HepG2 (cell line): ENCODE measurements at regions not wholly inside any gene's neighbourhood (a gene's known extent, or its start where the extent isn't known, plus 50 kb on each side); places are given as distances from the start of the nearest gene placed in this dataset.

Experiments used
- ATAC-seq: fragments of 200-7000 bp; cut with Tn5 transposase; 3 replicates; pipeline ENCODE4 v1.9.1; 2020; ENCODE audit warnings: mild to moderate bottlenecking, moderate library complexity
- BruUV-seq: library from RNA; stranded (reverse); fragments of 400-500 nt; replicated peaks from 2 replicates; lab custom pipeline; 2021; lab: Mats Ljungman, UMichigan
- CTCF ChIA-PET: fragments of 300-600 bp; formaldehyde crosslinking; extraction: SDS; loops from one replicate; lab custom pipeline; 2021; ENCODE audit warnings: low total read pairs, inconsistent platforms, low intra/inter-chr PET ratio; lab: Yijun Ruan, JAX
- POLR2A ChIA-PET: fragments of 350-600 bp; sonication (Branson Sonifier 250); formaldehyde crosslinking; loops from one replicate; lab custom pipeline; 2020; ENCODE audit warnings: antibody characterized with exemption, inconsistent platforms; lab: Yijun Ruan, JAX
- DNase-seq: peaks from one replicate; pipeline ENCODE4 v3.0.0-alpha.2; 2015; ENCODE audit warnings: low spot score
- FAIRE-seq: peaks from 3 replicates; lab custom pipeline; 2011; peaks lifted over from hg19 to GRCh38; lab: Jason Lieb, UNC
- H2AFZ ChIP-seq: one replicate; pipeline ENCODE4 v1.6.1; 2011; ENCODE audit warnings: low read length, inconsistent platforms
- H3K27ac ChIP-seq: fragments of 300-600 bp; 3 replicates; pipeline ENCODE4 v1.8.0; 2011; ENCODE audit warnings: mixed run types, mild to moderate bottlenecking, mixed read lengths, low read length, inconsistent platforms; ENCODE audit not compliant: insufficient read depth; ENCODE audit errors: extremely low read length
- H3K27me3 ChIP-seq, 2 experiments: fragments of 200-600 bp in 1 of 2; 2 replicates in 1 of 2; 3 replicates in 1 of 2; pipeline versions ENCODE4 v1.6.0 to v1.8.0; 2011; ENCODE audit warnings: low read length in 2 of 2, mild to moderate bottlenecking in 2 of 2, moderate library complexity in 2 of 2, inconsistent platforms in 1 of 2; ENCODE audit not compliant: insufficient read depth in 2 of 2, control insufficient read depth in 1 of 2
- H3K36me3 ChIP-seq, 2 experiments: fragments of 200-600 bp in 1 of 2; replicated peaks in 1 of 2; 2 replicates in 1 of 2; 3 replicates in 1 of 2; pipeline versions ENCODE4 v1.5.1 to v1.8.0; 2011; ENCODE audit warnings: low read length in 2 of 2, inconsistent platforms in 1 of 2; ENCODE audit not compliant: insufficient read depth in 2 of 2, control insufficient read depth in 1 of 2
- H3K4me1 ChIP-seq: 2 replicates; pipeline ENCODE4 v1.5.1; 2012; ENCODE audit warnings: low read length, inconsistent platforms; ENCODE audit not compliant: insufficient read depth
- H3K4me2 ChIP-seq: 2 replicates; pipeline ENCODE4 v1.6.0; 2011; ENCODE audit warnings: low read depth, low read length, inconsistent platforms
- H3K4me3 ChIP-seq, 3 experiments: fragments of 200-600 bp in 1 of 3; sonication (generic), shearing (Covaris generic) in 1 of 3; replicated peaks in 1 of 3; 2 replicates each; pipeline ENCODE4 v1.5.1; 2011 to 2016; ENCODE audit warnings: low read length in 3 of 3, inconsistent platforms in 2 of 3, low read depth in 2 of 3, mild to moderate bottlenecking in 2 of 3, control low read depth in 1 of 3, mixed read lengths in 1 of 3; ENCODE audit not compliant: insufficient read depth in 1 of 3
- H3K79me2 ChIP-seq: one replicate; pipeline ENCODE4 v1.6.1; 2011; ENCODE audit warnings: low read length, inconsistent platforms; ENCODE audit not compliant: insufficient read depth
- H3K9ac ChIP-seq: 2 replicates; pipeline ENCODE4 v1.6.0; 2011; ENCODE audit warnings: mild to moderate bottlenecking, low read depth, low read length, inconsistent platforms; ENCODE audit not compliant: insufficient read depth
- H3K9me3 ChIP-seq: 2 replicates; pipeline ENCODE4 v1.5.1; 2012; ENCODE audit warnings: mild to moderate bottlenecking, low read length
- H4K20me1 ChIP-seq: 2 replicates; pipeline ENCODE4 v1.6.0; 2011; ENCODE audit warnings: inconsistent platforms, mild to moderate bottlenecking, low read length, moderate library complexity; ENCODE audit not compliant: insufficient read depth
- MAFF ChIP-seq: IDR thresholded peaks from 2 replicates; pipeline ENCODE4 v1.6.1; 2011; ENCODE audit warnings: low read depth, low read length, improper control_type of control experiment
- MAFK ChIP-seq, 2 experiments: IDR thresholded peaks in 1 of 2; conservative IDR thresholded peaks in 1 of 2; 2 replicates each; pipeline ENCODE4 v1.6.1; 2011; ENCODE audit warnings: improper control_type of control experiment in 2 of 2, low read length in 2 of 2
- MLLT10 ChIP-seq: sonication (generic); formaldehyde crosslinking; IDR thresholded peaks from 2 replicates; pipeline ENCODE4 v1.4.0; 2020; ENCODE audit warnings: missing genetic modification reagents
- RFX5 ChIP-seq: IDR thresholded peaks from 2 replicates; pipeline ENCODE4 v1.6.1; 2011; ENCODE audit warnings: low read depth, low read length, improper control_type of control experiment
- SAP130 ChIP-seq: IDR thresholded peaks from 2 replicates; pipeline ENCODE4 v1.6.1; 2016; ENCODE audit warnings: low read depth
- ZNF354B ChIP-seq: sonication (generic); formaldehyde crosslinking; IDR thresholded peaks from 2 replicates; pipeline ENCODE4 v1.8.0; 2022; ENCODE audit warnings: mild to moderate bottlenecking, missing genetic modification reagents
- WGBS: methylation state at CpG from one replicate; pipeline ENCODE4 v1.1.6; 2017; ENCODE audit warnings: low lambda C conversion rate; 5-methylcytosine and 5-hydroxymethylcytosine counted together
- in situ Hi-C: cut with HindIII; loops from 2 replicates; pipeline ENCODE4 v1.10.0; 2017; ENCODE audit warnings: low pct_unique_long_range_greater_than_20kb; ENCODE audit not compliant: extremely low pct_ligation_motif_present
- intact Hi-C: fragments of 100-400 bp; cut with micrococcal nuclease; formaldehyde crosslinking; loops from one replicate; pipeline ENCODE4 v1.10.0; 2022; ENCODE audit not compliant: unreplicated experiment
- TF ChIP-seq, protein P1 (sequence below): sonication (generic); formaldehyde crosslinking; IDR thresholded peaks from one replicate; pipeline ENCODE4 v1.5.1; 2020; ENCODE audit warnings: mild to moderate bottlenecking, missing genetic modification reagents; ENCODE audit errors: not compliant biosample characterization

DNA sequence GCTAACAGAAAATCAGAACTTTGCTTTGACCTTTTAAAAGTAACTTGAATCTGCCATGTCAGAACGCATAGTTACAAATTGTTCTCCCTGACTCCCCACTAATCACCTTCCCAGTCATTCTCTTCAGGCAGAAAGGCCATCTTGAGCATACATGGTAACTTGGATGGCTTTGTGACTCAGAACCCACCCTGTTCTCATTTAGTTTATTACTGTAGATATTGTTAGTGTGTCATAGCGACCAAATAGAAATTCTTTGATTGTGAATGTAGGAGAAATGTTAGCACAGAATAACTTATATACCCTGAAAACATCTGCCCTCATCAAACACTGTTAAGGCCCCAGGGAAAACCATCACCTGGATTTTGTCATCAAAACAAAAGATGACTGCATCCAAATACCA, 382.0 kb downstream of the MAGEB5 start:
- Histone ChIP-seq H3K27me3 (no peaks in the 10 kb centered on the region), H4K20me1 (no peaks in the 10 kb centered on the region), H3K36me3 (no peaks in the 10 kb centered on the region), H3K4me3 (no peak overlapping the region), H3K4me1 (no peaks in the 10 kb centered on the region), H3K4me2 (no peak overlapping the region), H2AFZ (no peak overlapping the region), H3K27ac (no peak overlapping the region), H3K9ac (no peak overlapping the region), H3K79me2 (no peaks in the 10 kb centered on the region), H3K9me3 (no peaks in the 10 kb centered on the region)
- POLR2A ChIA-PET = no interaction called here
- CTCF ChIA-PET = no interaction called here
- no peak for FAIRE-seq
- ATAC-seq = no peak
- in situ Hi-C loops (no loop called here), intact Hi-C loops (no loop called here)
- no TSS peak for BruUV-seq
- WGBS = 0% methylated on average over 2 of the region's 2 CpGs
- TF ChIP-seq MLLT10 (CRISPR knock-in tag) = no peak
- TF ChIP-seq ZNF354B (CRISPR knock-in tag) = no peak
- DNase-seq = no peak

DNA sequence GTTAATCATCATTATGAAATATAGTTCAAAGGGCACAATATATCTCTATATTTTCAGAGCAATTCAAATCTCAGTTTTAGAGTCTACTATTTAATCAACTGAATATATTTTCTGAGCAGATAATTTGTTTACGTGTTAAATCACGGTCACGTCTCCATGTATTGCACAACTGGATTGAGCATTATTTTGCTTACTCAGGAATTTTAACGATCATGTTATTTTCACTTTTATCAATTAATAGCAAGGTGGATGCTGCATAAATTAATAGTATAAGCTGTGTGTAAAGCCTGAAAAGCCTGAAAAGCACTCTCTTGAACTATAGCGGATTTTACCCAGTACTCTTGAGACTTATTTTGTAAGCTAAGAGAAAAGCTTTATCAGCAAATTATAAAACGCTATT, 374.9 kb downstream of the MAGEB5 start:
- TF ChIP-seq, protein P1, sequence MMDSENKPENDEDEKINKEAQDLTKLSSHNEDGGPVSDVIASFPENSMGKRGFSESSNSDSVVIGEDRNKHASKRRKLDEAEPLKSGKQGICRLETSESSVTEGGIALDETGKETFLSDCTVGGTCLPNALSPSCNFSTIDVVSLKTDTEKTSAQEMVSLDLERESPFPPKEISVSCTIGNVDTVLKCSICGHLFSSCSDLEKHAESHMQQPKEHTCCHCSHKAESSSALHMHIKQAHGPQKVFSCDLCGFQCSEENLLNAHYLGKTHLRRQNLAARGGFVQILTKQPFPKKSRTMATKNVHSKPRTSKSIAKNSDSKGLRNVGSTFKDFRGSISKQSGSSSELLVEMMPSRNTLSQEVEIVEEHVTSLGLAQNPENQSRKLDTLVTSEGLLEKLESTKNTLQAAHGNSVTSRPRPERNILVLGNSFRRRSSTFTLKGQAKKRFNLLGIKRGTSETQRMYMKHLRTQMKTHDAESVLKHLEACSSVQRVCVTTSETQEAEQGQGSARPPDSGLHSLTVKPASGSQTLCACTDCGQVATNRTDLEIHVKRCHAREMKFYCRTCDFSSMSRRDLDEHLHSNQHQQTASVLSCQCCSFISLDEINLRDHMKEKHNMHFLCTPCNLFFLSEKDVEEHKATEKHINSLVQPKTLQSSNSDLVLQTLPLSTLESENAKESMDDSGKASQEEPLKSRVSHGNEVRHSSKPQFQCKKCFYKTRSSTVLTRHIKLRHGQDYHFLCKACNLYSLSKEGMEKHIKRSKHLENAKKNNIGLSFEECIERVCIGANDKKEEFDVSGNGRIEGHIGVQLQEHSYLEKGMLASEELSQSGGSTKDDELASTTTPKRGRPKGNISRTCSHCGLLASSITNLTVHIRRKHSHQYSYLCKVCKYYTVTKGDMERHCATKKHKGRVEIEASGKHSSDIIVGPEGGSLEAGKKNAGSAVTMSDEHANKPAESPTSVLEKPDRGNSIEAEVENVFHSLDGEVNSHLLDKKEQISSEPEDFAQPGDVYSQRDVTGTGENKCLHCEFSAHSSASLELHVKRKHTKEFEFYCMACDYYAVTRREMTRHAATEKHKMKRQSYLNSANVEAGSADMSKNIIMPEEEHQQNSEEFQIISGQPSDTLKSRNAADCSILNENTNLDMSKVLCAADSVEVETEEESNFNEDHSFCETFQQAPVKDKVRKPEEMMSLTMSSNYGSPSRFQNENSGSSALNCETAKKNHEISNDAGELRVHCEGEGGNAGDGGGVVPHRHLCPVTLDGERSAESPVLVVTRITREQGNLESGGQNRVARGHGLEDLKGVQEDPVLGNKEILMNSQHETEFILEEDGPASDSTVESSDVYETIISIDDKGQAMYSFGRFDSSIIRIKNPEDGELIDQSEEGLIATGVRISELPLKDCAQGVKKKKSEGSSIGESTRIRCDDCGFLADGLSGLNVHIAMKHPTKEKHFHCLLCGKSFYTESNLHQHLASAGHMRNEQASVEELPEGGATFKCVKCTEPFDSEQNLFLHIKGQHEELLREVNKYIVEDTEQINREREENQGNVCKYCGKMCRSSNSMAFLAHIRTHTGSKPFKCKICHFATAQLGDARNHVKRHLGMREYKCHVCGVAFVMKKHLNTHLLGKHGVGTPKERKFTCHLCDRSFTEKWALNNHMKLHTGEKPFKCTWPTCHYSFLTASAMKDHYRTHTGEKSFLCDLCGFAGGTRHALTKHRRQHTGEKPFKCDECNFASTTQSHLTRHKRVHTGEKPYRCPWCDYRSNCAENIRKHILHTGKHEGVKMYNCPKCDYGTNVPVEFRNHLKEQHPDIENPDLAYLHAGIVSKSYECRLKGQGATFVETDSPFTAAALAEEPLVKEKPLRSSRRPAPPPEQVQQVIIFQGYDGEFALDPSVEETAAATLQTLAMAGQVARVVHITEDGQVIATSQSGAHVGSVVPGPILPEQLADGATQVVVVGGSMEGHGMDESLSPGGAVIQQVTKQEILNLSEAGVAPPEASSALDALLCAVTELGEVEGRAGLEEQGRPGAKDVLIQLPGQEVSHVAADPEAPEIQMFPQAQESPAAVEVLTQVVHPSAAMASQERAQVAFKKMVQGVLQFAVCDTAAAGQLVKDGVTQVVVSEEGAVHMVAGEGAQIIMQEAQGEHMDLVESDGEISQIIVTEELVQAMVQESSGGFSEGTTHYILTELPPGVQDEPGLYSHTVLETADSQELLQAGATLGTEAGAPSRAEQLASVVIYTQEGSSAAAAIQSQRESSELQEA (CRISPR knock-in tag) = no peak
- TF ChIP-seq SAP130 (CRISPR knock-in tag) = no peak
- no peak for TF ChIP-seq RFX5
- TF ChIP-seq MAFK (conservative IDR thresholded peaks at IDR 0.05 in 1 of 2, IDR thresholded peaks at IDR 0.05 in 1 of 2; ENCODE audit: low read length in 2 of 2) = peak; percentile 32 to 75; a peak in 3 of 4 replicates
- TF ChIP-seq MAFF = peak; percentile 80
- ChIA-PET CTCF (no interaction called here), POLR2A (no interaction called here)
- ATAC-seq = no peak
- no peaks in the 10 kb centered on the region for H4K20me1 ChIP-seq
- H3K4me2 ChIP-seq = no peak overlapping the region
- 16% methylated on average over 6 of the region's 6 CpGs for WGBS
- DNase-seq = no peak
- no peak for FAIRE-seq
- no peak overlapping the region for H2AFZ ChIP-seq
- H3K4me1 ChIP-seq = no peaks in the 10 kb centered on the region
- no peaks in the 10 kb centered on the region for H3K27me3 ChIP-seq
- no peaks in the 10 kb centered on the region for H3K9me3 ChIP-seq
- H3K9ac ChIP-seq = no peak overlapping the region
- H3K79me2 ChIP-seq = no peaks in the 10 kb centered on the region
- intact Hi-C loops = no loop called here
- in situ Hi-C loops = no loop called here
- H3K27ac ChIP-seq = no peak overlapping the region
- BruUV-seq = no TSS peak
- no peak overlapping the region for H3K4me3 ChIP-seq
- no peaks in the 10 kb centered on the region for H3K36me3 ChIP-seq
